ENCODE measurements at regions not wholly inside any gene's neighbourhood (a gene's known extent, or its start where the extent isn't known, plus 50 kb on each side); places are given as distances from the start of the nearest gene placed in this dataset.

GRCh38 chr4:74546057-74546456, 101.1 kb downstream of the AREG start:
- no peak for TF ChIP-seq CTCF (IDR thresholded peaks at IDR 0.05)
- no peak for TF ChIP-seq POLR2A (IDR thresholded peaks at IDR 0.05)
- TF ChIP-seq EP300 (IDR thresholded peaks at IDR 0.05) = no peak
